ENCODE measurements at regions not wholly inside any gene's neighbourhood (a gene's known extent, or its start where the extent isn't known, plus 50 kb on each side); places are given as distances from the start of the nearest gene placed in this dataset.
"Not testable (repeated sequence)": the region's sequence is repeated elsewhere in the genome, so short reads cannot be mapped to it uniquely, and the experiment has no call there.

- no peak for DNase-seq
Measured at GRCh38 chr2:236834284-236834683, 251.4 kb upstream of the COPS8 start.

DNA sequence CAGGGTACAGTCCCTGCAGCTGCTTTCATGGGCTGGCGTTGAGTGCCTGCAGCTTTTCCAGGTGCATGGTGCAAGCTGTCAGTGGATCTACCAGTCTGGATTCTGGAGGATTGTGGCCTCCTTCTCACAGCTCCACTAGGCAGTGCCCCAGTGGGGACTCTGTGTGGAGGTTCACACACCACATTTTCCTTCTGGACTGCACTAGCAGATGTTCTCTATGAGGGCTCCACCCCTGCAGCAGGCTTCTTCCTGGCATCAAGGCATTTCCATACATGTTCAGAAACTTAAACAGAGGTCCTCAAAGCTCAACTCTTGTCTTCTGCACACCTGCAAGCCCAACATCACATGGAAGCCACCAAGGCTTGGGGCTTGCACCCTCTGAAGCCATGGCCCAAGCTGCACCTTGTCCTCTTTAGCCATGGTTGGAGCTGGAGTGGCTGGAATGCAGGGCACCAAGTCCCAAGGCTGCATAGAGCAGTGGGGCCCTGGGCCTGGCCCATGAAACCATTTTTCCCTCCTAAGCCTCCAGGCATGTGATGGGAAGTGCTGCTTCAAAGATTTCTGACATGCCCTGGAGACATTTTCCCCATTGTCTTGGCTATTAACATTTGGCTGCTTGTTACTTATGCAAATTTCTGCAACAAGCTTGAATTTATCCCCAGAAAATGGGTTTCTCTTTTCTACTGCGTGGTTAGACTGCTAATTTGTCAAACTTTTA, 250.2 kb upstream of the COPS8 start:
- no peak for DNase-seq

DNA sequence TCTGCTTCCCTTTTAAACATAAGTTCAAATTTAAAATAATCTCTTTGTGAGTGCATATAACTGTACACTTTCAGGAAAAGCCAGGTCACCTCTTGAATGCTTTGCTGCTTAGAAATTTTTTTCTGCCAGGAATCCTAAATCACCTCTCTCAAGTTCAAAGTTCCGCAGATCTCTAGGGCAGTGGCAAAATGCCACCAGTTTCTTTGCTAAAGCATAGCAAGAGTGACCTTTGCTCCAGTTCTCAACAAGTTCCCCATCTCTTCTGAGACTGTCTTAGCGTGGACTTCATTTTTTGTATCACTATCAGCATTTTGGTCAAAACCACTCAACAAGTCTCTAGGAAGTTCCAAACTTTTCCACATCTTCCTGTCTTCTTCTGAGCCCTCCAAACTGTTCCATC, 249.7 kb upstream of the COPS8 start:
- DNase-seq, result not testable (repeated sequence)

- no peak for DNase-seq
Measured at GRCh38 chr2:236840215-236840614, 245.5 kb upstream of the COPS8 start.

DNA sequence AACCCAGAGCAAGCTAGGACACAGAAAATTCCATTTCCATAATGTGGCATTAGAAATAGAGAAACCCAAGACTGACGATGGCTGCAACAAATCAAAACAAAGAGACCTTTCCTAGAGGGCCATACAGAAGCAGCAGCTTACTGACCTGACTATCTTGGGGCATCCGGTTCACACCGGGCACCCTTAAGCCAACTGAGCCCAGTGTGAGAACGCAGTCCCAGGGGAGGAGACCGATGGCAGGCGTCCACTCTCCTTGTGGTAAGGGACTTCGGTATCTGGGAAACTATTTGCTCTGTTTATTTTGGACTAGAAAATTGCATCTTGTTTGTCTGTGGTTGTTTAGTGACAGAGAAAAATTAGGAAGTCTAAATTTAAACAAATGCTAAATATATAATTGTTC, 244.8 kb upstream of the COPS8 start:
- DNase-seq, result no peak

GRCh38 chr2:236841389-236841788, 244.3 kb upstream of the COPS8 start:
- DNase-seq, result no peak

GRCh38 chr2:236843161-236843968, 242.3 kb upstream of the COPS8 start:
- DNase-seq, result no peak

DNA sequence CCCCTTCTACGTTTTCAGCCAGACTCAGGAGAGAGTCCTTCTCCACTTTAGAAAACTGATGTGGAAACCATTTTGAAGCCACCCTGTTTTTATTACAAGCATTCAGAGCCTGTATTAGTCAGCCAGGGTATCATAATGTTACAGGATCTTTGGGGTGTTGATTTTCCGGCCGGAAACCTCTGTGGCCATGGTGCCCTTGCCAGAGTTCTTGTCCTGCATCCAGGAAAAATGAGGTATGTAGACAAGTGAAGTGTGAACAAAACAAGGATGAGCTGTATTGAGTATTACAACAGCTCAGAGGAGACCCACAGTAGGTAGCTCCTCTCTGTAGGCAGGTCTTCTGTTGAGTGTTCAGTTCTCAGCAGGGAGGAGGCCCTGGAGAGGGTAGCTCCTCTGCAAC, 241.0 kb upstream of the COPS8 start:
- no peak for DNase-seq

DNA sequence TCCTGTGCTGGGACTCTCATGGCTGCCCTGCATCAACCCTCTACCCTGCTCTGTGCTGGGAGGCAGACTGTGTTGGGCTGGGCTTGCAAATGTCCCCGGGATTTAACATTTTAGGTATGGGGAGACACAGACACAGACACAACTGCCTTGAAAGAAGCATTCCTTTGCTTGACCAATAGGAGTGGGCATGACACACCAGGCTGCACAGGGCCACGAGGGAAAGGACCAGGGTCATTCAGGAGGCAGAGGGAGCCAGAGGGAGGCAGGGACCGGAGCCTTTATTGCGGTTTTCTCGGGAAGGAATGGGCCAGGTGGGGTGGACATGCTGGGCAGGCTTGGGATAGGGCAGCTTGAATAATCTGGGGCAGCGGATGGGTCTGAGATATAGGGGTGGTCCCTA, 238.7 kb upstream of the COPS8 start:
- DNase-seq, result no peak

DNA sequence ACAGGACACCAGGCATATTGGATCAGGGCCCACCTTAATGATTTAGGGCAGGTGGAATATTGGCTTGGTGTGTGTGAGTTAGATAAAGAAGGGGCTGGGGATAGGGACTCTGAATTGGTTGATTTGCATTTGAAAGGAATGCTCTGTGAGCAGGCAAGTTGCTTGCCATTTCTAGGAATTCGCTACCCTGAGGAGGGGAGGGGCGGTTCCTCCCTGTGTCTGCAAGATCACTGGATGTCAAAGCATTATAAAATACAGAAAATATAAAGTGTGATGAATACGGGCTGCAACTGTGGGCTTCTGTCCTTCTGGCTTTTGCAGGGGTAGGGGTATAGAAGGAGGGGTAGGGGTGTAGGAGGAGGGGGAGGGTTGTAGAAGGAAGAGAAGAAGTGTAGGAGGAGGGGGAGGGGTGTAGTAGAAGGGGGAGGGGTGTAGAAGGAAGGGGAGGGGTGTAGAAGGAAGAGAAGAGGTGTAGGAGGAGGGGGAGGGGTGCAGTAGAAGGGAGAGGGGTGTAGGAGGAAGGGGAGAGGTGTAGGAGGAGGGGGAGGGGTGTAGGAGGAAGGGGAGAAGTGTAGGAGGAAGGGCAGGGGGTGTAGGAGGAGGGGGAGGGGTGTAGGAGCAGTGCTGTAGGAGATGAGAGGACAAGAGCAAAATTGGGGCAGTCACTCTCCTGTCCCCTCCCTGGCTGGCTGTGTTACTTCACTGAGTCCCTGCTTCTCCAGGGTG, 238.0 kb upstream of the COPS8 start:
- DNase-seq, result no peak

GRCh38 chr2:236848501-236848900, 237.2 kb upstream of the COPS8 start:
- DNase-seq, result no peak

DNA sequence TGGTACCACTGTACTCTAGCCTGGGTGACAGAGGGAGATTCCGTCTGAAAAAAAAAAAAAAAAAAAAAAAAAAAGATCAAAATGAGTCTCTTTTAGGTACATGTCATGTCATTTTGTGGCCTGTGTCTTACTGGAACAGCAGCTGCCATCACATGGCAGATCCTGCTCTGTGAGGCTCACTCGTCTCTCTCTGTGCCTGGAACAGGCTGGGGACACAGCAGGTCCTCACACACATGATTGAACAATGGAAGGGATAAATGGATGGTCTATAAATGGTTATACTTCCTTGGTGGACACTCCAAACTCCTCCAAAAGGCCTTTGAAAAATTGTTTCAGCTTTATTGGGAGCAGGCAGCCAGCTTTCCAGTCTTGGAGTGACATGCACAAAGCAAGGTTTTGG, 236.2 kb upstream of the COPS8 start:
- DNase-seq, result no peak

DNA sequence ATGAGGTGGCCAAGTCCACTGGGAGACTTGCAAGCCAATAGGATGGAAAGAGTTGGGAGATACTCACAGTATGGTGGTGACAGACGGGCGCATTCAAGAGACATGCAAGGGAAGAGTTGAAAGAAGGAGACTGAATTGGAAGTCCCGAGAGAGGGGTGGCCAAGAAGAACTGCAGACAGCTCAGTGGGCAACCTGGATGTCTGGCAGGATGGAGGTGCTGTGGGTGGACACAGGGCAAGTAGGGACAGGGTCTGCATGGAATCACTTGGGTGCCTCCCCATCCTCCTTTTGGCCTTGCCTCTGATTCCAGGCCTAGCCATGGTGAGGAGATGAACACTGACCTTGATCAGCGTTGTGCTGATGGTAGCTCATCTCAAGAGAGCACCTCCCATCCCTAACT, 235.7 kb upstream of the COPS8 start:
- DNase-seq, result no peak

- no peak for DNase-seq
Measured at GRCh38 chr2:236851187-236851586, 234.5 kb upstream of the COPS8 start.

GRCh38 chr2:236852100-236852976, 233.4 kb upstream of the COPS8 start:
- no peak for DNase-seq

GRCh38 chr2:236852977-236853374, 232.7 kb upstream of the COPS8 start:
- DNase-seq, result no peak

DNA sequence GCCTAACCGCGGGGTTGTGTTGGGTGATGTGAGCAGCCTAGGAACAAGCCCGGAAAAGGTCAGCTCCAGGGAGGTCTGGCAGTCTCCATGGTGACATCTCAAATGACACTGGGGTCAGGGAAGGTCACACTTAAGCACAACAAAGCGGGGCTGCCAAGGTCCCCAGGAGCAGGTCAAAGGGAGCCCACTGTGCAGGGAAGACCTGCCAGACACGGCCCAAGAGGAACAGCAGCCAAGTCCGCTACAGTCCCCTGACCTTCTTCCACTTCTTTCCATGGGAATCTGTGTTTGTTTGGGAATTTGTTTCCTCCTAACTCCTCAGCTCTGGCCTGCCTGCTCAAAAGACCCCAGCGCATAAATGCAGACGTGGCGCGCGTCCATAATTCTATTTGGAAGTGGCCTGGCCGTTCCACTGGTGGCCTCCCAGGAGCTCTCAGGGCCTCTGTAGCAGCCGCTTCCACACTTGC, 232.1 kb upstream of the COPS8 start:
- DNase-seq, result no peak

- DNase-seq, result no peak
Measured at GRCh38 chr2:236855176-236855865, 230.4 kb upstream of the COPS8 start.

GRCh38 chr2:236855866-236856847, 229.5 kb upstream of the COPS8 start:
- no peak for DNase-seq

- DNase-seq, result no peak
Measured at GRCh38 chr2:236856848-236857235, 228.8 kb upstream of the COPS8 start.

DNA sequence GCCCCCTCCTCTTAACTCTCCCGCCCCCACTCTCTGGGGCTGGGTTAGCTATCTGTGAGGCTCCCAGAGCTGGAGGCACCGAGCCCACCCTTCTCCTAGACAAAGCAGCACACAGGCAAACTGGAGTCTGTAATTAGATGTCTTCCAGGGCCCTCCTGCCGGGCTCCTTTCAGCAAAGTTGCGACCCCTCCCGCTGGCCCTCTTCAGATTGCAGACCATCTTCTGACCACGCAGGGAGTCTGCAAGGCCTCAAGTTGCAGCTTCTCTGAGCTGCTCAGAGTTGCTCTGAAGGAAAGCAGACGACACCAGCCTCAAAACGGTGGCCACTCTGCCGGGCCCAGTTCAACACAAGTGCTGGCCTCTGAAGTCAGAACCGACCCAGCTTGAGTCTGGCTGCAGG, 228.4 kb upstream of the COPS8 start:
- no peak for DNase-seq

All from activated gamma-delta T cell treated with Interleukin-2 at 50 U/mL for 16 hours (primary cell).